GM12874 (cell line): ENCODE measurements at regions not wholly inside any gene's neighbourhood (a gene's known extent, or its start where the extent isn't known, plus 50 kb on each side); places are given as distances from the start of the nearest gene placed in this dataset.
A peak's percentile ranks its signal among the peaks of the same experiment; 100 is the strongest.

ENCODE experiments used
- TF ChIP-seq, protein P1 (sequence below): IDR thresholded peaks from 2 replicates; pipeline ENCODE4 v1.5.1; 2011; ENCODE audit warnings: low read depth, mild to moderate bottlenecking, control low read depth, low read length, moderate library complexity; ENCODE audit not compliant: insufficient read depth

DNA sequence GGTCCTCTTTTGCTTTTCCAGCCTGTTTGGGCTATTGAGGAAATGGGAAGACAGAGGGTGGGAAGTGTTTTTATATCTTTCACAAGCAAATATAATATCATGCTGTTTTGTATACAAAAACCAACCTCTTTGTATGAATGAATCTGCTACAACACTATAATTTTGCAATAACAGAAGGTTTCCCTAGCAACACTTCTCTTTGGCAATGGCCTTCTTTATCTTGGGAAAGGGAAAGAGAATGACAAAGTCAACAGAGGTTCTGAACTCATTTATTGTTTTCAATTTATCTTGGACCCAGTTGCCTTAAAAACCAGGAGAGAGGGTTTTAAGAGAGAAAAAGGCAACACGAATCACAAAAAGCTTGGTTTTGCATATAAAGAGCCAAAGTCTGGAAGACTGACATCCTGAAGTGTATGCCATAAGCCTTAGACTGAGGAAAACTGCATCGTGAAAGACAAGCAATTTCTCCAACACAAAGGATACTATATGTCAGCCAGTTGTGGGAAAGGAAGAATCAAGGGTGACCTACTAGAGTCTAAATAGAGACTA, 121.8 kb upstream of the FAM241A start:
- TF ChIP-seq, protein P1, sequence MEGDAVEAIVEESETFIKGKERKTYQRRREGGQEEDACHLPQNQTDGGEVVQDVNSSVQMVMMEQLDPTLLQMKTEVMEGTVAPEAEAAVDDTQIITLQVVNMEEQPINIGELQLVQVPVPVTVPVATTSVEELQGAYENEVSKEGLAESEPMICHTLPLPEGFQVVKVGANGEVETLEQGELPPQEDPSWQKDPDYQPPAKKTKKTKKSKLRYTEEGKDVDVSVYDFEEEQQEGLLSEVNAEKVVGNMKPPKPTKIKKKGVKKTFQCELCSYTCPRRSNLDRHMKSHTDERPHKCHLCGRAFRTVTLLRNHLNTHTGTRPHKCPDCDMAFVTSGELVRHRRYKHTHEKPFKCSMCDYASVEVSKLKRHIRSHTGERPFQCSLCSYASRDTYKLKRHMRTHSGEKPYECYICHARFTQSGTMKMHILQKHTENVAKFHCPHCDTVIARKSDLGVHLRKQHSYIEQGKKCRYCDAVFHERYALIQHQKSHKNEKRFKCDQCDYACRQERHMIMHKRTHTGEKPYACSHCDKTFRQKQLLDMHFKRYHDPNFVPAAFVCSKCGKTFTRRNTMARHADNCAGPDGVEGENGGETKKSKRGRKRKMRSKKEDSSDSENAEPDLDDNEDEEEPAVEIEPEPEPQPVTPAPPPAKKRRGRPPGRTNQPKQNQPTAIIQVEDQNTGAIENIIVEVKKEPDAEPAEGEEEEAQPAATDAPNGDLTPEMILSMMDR, result no peak

DNA sequence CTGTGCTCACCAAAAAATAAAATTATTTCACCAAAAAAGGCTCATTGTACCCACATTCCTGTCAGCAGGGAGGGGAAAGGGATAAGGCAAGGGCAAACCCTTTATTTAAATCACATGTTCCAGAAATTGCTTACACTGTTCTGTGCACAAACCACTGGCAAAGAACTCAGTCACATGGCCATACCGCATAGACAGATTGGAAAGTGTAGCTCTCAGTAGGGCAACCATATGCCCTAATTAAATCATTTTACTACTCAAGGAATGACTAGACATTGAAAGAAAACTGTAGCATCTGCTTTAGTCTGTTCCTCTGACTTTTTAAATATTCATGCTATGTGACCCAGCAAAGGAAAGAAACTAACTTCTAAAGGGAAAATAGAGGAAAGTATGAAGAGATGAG, 119.2 kb upstream of the FAM241A start:
- TF ChIP-seq, protein P1, result no peak

DNA sequence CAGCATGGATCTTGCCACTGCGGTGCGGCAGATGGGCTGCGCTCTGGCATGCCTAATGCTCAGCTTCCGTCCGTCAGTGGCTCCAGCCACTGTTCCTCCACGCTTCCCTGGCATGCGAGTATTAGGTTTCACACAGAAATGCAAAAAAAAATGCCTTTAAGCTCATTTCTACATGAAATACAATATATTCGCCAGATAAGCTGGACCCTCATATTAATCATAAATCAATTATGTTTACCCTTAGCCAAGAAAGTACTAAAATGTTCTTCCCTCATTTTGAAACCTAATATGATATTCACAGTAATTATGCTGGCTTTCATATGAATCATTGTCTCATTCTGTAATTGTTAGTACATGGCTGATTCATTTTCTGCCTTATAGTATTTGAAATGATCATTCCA, 115.5 kb upstream of the FAM241A start:
- TF ChIP-seq, protein P1, result no peak

DNA sequence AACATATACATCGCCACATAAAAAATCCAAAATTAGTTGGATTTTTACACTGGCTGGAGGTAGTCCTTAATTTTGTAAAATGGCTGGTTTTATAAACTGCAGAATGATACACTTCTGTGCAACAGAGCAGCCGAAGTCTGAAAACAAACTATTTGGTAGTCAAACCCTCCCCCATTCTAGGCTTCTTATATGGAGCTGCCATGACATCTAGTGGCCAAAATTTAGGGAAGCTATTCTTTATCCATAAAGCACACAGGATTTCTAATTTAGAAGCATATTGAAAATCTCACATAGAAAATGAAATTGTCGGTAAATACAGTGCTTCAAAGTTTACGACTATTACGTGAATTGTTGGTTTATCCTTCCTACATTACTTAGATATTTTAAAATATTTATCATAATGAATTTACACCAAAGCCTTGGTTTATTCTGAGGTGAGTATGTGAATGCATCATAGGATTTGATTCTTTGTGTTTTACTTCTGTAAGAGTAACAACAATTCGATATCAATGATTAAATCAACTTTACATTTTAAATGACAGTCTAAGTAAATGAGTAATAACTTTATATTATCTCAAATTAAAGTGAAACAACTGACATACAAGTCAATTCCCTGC, 113.4 kb upstream of the FAM241A start:
- TF ChIP-seq, protein P1, result peak; percentile 30; the same call in 1 of the 2 replicates

DNA sequence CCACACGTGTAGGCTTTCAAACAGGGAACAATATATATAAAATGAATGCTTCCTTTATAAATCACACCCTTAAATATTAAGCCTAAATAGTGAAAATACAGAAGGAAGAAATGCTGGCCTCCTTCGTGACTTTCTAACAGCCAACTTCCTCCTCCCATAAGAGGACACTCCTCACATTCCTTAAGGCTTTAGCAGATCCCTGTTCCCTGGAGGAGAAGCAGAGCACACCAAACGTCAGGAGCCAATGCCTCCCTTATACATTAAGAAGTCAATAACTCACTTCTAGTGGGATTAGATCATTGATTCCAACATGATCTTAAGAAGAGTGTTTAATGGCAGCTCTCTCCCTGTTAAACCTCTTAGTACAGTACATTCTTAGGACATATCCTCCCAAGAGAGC, 108.4 kb upstream of the FAM241A start:
- TF ChIP-seq, protein P1, result no peak

DNA sequence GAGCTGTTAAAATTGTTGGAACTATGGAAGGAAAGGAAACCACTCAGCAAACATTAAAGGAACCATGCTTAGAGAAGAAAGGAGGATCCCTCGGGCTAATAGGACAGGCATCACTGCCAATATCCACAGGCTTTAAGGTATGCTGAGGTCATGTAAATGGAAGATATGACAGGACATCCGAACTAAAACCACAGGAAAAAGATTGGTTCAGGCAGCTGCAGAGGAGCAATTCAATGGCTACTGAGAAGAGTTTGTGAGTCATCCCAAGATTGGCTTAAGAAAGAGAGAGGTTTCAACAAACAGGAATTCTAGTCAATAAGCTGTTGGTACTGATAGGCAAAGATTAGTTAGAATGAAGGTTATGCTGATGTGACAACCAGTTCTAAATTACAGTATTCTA, 106.4 kb upstream of the FAM241A start:
- TF ChIP-seq, protein P1, result no peak

DNA sequence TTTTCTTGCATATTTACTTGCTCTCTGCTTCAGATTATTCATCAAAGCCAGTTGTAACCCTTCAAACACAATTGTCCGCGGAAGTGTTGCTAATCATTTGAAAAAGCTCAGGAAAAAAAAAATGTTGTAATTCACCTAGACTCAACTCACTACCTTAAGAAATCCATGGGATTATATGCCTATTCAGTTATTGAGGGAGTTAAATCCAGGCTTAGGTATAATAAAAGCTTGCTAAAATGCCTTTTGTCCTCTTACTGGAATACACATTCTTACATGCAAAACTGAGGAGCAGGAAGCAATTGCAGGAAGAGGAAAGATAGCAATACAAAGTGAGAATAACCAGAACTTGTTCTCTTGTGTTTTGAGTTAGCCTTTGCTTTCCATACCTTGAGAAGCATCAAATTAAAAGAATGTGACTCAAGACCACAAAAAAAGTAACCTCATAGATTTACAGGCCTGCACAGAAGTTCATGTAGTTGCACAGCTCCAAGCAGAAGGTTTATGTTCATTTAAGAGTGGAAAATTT, 91.4 kb upstream of the FAM241A start:
- TF ChIP-seq, protein P1, result no peak
